SH-SY5Y (cell line): ENCODE measurements at regions not wholly inside any gene's neighbourhood (a gene's known extent, or its start where the extent isn't known, plus 50 kb on each side); places are given as distances from the start of the nearest gene placed in this dataset.

Experiments
- GATA2 ChIP-seq: IDR thresholded peaks from 2 replicates; pipeline ENCODE4 v1.6.1; 2011; ENCODE audit warnings: mild to moderate bottlenecking, low read depth, low read length
- GATA3 ChIP-seq: IDR thresholded peaks from 2 replicates; pipeline ENCODE4 v1.6.1; 2011; ENCODE audit warnings: low read depth, mild to moderate bottlenecking, low read length, moderate library complexity

DNA sequence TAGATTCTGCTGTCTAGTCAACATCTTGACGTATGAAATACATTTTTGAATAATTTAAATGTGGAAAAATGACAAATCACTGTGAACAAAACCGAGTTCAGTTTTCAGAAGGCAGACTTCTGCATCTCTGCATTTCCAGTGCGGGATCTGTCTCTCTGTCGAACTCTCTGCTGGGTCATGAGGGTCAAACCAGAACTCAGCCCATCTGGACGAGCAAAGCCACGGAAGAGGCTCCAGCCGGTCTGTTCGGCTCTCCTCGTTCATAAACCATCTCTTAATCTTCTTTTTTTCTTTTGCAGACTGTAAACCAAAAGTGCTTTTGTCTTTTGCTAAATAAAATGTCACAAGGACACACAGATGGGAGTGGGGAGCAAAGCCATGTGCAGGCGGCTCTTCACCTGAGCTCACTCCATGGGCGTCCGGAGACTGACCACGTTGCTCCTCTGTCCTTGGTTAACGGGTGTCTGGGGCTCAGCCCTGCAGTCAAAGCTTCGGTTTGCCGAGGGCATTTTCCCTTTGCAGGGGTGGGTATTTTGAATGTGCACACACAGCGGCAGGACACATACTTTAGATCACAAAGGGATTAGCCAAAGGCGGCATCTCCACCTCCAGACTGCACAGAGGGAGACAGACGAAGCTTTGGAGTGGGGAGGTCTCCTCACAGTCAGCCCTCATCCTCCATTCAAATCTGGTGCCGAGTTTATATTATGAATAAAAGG, 737.9 kb upstream of the SALL3 start:
- no peak for TF ChIP-seq GATA3
- no peak for TF ChIP-seq GATA2
